Esophagus (tissue), 2 donors: ENCODE measurements at regions not wholly inside any gene's neighbourhood (a gene's known extent, or its start where the extent isn't known, plus 50 kb on each side); places are given as distances from the start of the nearest gene placed in this dataset.
"Not testable (repeated sequence)": the region's sequence is repeated elsewhere in the genome, so short reads cannot be mapped to it uniquely, and the experiment has no call there.

Experiments used
- H3K27ac ChIP-seq, 2 donors: one replicate each; pipeline ENCODE4 v1.5.1; 2013; ENCODE audit warnings: low read depth in 2 of 2, mild to moderate bottlenecking in 2 of 2, inconsistent platforms in 1 of 2, low read length in 1 of 2, moderate library complexity in 1 of 2
- H3K27me3 ChIP-seq, 2 donors: one replicate each; pipeline ENCODE4 v1.6.1; 2013; ENCODE audit warnings: low read length in 2 of 2, control low read depth in 1 of 2, mild to moderate bottlenecking in 1 of 2; ENCODE audit not compliant: insufficient read depth in 2 of 2, control insufficient read depth in 1 of 2
- H3K36me3 ChIP-seq, 2 donors: one replicate each; pipeline ENCODE4 v1.6.1; 2013; ENCODE audit warnings: low read length in 1 of 2; ENCODE audit not compliant: control insufficient read depth in 2 of 2, insufficient read depth in 2 of 2
- H3K4me1 ChIP-seq, 2 donors: one replicate each; pipeline ENCODE4 v1.6.1; 2013; ENCODE audit warnings: low read length in 1 of 2; ENCODE audit not compliant: control insufficient read depth in 2 of 2, insufficient read depth in 2 of 2
- H3K4me3 ChIP-seq, 2 donors: one replicate each; pipeline ENCODE4 v1.5.1; 2013; ENCODE audit warnings: low read length in 2 of 2, mild to moderate bottlenecking in 2 of 2, low read depth in 1 of 2, moderate library complexity in 1 of 2
- H3K9me3 ChIP-seq, 2 donors: one replicate each; pipeline ENCODE4 v1.6.1; 2013; ENCODE audit warnings: mild to moderate bottlenecking in 2 of 2, low read depth in 1 of 2, low read length in 1 of 2, moderate library complexity in 1 of 2; ENCODE audit not compliant: control insufficient read depth in 2 of 2, insufficient read depth in 1 of 2
- WGBS, 2 donors: extraction: QIAGEN DNeasy Blood & Tissue Kit; methylation state at CpG; one replicate each; pipeline ENCODE4 v1.1.7; 2013; 5-methylcytosine and 5-hydroxymethylcytosine counted together
- donor health status: healthy with polysubstance abuse.
- donor health status: Bipolar disorder and iron deficiency.

- not testable (repeated sequence) for H3K4me3 ChIP-seq, H3K4me1 ChIP-seq, H3K36me3 ChIP-seq, H3K27me3 ChIP-seq, H3K27ac ChIP-seq, H3K9me3 ChIP-seq
- WGBS, 2 donors: 74 to 89% methylated on average over 4 of the region's 4 CpGs
These were observed 294.6 kb downstream of the BCAT1 start for GRCh38 chr12:24654344-24654743.

- no peaks in the 10 kb centered on the region for H3K9me3 ChIP-seq
- no peaks in the 10 kb centered on the region for H3K4me1 ChIP-seq
- WGBS, 2 donors: 44 to 53% methylated on average over 4 of the region's 4 CpGs
- no peak overlapping the region for H3K4me3 ChIP-seq
- H3K27me3 ChIP-seq: no peaks in the 10 kb centered on the region
- no peaks in the 10 kb centered on the region for H3K36me3 ChIP-seq
- H3K27ac ChIP-seq: no peak overlapping the region
These were observed 299.3 kb downstream of the BCAT1 start for GRCh38 chr12:24649634-24650033.

GRCh38 chr12:24649209-24649608 is 299.7 kb downstream of the BCAT1 start:
- WGBS, 2 donors: 51 to 60% methylated on average over 3 of the region's 3 CpGs

GRCh38 chr12:24645254-24645653 is 303.6 kb downstream of the BCAT1 start:
- no peak overlapping the region for H3K4me3 ChIP-seq
- H3K27ac ChIP-seq: no peak overlapping the region
- no peaks in the 10 kb centered on the region for H3K4me1 ChIP-seq
- H3K36me3 ChIP-seq: no peaks in the 10 kb centered on the region
- 79 to 82% methylated on average over 1 of the region's 1 CpG for WGBS, 2 donors
- no peaks in the 10 kb centered on the region for H3K27me3 ChIP-seq
- no peaks in the 10 kb centered on the region for H3K9me3 ChIP-seq

More at GRCh38 chr12:24649209-24649608, 299.7 kb downstream of the BCAT1 start:
- Histone ChIP-seq H3K27ac (no peak overlapping the region), H3K36me3 (no peaks in the 10 kb centered on the region), H3K4me1 (no peaks in the 10 kb centered on the region), H3K9me3 (no peaks in the 10 kb centered on the region), H3K27me3 (no peaks in the 10 kb centered on the region), H3K4me3 (no peak overlapping the region)

GRCh38 chr12:24643120-24644119 is 305.5 kb downstream of the BCAT1 start:
- Histone ChIP-seq H3K9me3 (no peaks in the 10 kb centered on the region), H3K4me1 (no peaks in the 10 kb centered on the region), H3K4me3 (no peak overlapping the region), H3K27me3 (no peaks in the 10 kb centered on the region), H3K36me3 (no peaks in the 10 kb centered on the region), H3K27ac (no peak overlapping the region)
- 63 to 72% methylated on average over 4 of the region's 4 CpGs for WGBS, 2 donors

GRCh38 chr12:24639641-24640040 is 309.3 kb downstream of the BCAT1 start:
- no peak overlapping the region for H3K4me3 ChIP-seq
- 3 to 47% methylated on average over 1 of the region's 1 CpG for WGBS, 2 donors
- no peaks in the 10 kb centered on the region for H3K27me3 ChIP-seq
- H3K36me3 ChIP-seq: no peaks in the 10 kb centered on the region
- H3K27ac ChIP-seq: no peak overlapping the region
- no peaks in the 10 kb centered on the region for H3K4me1 ChIP-seq
- H3K9me3 ChIP-seq: no peaks in the 10 kb centered on the region

GRCh38 chr12:24632466-24632865 is 316.4 kb downstream of the BCAT1 start:
- H3K27ac ChIP-seq: no peak overlapping the region
- no peaks in the 10 kb centered on the region for H3K36me3 ChIP-seq
- H3K4me1 ChIP-seq: no peaks in the 10 kb centered on the region
- H3K9me3 ChIP-seq: no peaks in the 10 kb centered on the region
- no peaks in the 10 kb centered on the region for H3K27me3 ChIP-seq
- WGBS, 2 donors: 82 to 83% methylated on average over 1 of the region's 1 CpG
- H3K4me3 ChIP-seq: no peak overlapping the region

GRCh38 chr12:24631676-24632426 is 317.1 kb downstream of the BCAT1 start:
- H3K27ac ChIP-seq: no peak overlapping the region
- no peaks in the 10 kb centered on the region for H3K36me3 ChIP-seq
- H3K27me3 ChIP-seq: no peaks in the 10 kb centered on the region
- 84 to 85% methylated on average over 3 of the region's 3 CpGs for WGBS, 2 donors
- no peaks in the 10 kb centered on the region for H3K4me1 ChIP-seq
- H3K4me3 ChIP-seq: no peak overlapping the region
- H3K9me3 ChIP-seq: no peaks in the 10 kb centered on the region

- Histone ChIP-seq H3K27ac (no peak overlapping the region), H3K36me3 (no peaks in the 10 kb centered on the region), H3K4me1 (no peaks in the 10 kb centered on the region), H3K4me3 (no peak overlapping the region), H3K9me3 (no peaks in the 10 kb centered on the region), H3K27me3 (no peaks in the 10 kb centered on the region)
- WGBS, 2 donors: 83 to 91% methylated on average over 2 of the region's 2 CpGs
These were observed 318.0 kb downstream of the BCAT1 start for GRCh38 chr12:24630856-24631255.
